ENCODE measurements at regions not wholly inside any gene's neighbourhood (a gene's known extent, or its start where the extent isn't known, plus 50 kb on each side); places are given as distances from the start of the nearest gene placed in this dataset.

- CTCF ChIA-PET = no interaction called here
- POLR2A ChIA-PET = no interaction called here
Measured at GRCh38 chr2:238978497-238978896, 130.6 kb downstream of the TWIST2 start.

DNA sequence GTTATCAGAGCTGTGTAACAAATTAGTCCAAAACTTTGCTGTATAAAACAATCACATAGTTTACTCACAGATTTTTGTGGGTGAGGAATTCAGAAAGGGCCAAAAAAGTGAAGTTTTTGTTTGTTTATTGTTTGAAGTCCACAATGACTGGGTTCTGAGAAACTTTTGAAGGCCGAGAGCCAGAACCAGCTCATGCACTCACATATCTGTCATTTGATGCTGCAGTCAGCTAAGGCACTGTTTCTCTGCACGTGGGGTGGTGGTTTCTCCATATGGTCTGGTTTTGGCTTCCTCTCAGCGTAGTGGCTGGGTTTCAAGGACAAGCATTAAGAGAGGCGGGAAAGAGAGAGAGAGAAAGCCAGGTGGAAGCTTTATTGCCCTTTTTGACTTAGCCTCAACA, 131.8 kb downstream of the TWIST2 start:
- ChIA-PET CTCF (interaction anchor here (0.7 kb wide), 1 partner anchor 12 kb away, joined by 3 read pairs; no protein-coding TSS in a partner anchor), POLR2A (no interaction called here)

- ChIA-PET CTCF (no interaction called here), POLR2A (no interaction called here)
Measured at GRCh38 chr2:238985041-238985729, 137.3 kb downstream of the TWIST2 start.

DNA sequence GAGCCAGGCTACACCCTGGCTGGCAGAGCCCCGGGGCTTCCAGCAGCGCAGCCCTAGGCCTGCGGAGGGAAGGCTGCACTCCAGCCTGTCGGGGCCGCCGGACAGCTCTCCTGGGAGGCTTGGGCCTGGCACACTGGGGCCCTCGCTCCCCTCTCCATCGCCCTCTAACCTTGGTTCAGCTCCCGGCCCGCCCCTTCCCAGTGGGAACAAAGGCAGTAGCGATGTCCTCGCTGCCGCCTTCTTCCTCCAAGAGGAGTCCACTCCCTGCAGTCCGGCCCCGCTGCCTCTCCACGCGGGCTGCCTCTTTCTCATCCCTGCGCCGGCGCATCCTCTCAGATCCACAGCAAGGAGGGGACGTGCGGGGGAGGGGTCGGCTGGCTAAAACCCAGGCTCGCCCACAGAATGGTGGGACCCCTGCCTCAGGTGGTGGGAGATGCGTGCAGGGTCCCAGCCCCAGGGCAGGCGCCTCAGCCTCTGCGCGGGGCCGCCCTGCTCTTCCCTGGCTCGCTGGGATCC, 138.1 kb downstream of the TWIST2 start:
- CTCF ChIA-PET = no interaction called here
- POLR2A ChIA-PET = no interaction called here

GRCh38 chr2:238986491-238987351, 138.8 kb downstream of the TWIST2 start:
- ChIA-PET POLR2A (no interaction called here), CTCF (no interaction called here)

DNA sequence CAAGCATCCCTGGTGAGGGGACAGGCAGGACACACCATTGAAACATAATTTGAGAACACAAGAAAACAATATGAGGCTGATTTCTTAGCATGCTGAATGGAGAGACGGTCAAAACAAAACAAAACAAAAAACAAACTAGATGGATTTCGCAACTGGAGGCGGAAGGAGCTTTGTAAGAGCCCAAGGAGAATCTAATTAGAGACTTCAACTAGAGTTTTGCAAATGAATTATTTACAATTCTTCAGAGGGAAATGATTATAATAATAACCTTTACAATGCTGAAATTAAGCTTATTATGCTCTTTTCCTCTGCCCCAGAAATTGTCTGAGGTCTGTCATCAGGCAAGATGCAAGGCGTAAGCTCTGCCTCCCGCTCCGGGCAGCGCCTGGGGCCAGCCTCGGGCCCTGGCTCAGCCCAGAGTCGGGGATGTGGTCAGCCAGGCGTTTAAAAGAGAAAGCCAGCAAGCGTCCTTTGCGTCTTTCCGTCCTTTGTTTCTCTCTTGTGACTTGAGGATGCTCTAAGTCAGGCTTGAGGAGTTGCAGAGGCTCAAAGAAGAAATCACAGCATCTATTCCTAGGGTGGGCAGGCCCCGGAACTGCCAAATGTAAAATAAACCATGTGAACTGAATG, 139.6 kb downstream of the TWIST2 start:
- CTCF ChIA-PET = no interaction called here
- POLR2A ChIA-PET = no interaction called here

GRCh38 chr2:238988105-238988504, 140.2 kb downstream of the TWIST2 start:
- POLR2A ChIA-PET = no interaction called here
- CTCF ChIA-PET = no interaction called here

DNA sequence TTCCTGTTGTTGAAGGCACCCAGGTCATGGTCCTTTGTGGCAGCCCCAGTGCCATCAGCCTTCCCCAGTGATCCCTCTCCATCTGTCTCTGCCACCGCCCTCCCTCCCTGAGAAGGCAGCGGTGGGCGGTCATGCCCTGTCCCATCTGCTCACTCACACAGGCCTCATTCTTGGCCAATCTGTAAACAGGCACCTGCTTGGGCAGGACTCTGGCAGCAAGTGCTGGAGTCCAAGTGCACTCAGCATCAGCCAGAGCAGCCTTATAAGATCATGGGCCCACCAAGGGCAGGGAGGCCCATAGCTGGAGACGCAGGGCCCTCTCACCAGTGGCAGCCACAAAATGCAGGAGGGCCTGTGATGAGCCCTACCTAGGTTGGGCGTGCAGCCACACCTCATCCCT, 140.9 kb downstream of the TWIST2 start:
- POLR2A ChIA-PET = no interaction called here
- CTCF ChIA-PET = no interaction called here

DNA sequence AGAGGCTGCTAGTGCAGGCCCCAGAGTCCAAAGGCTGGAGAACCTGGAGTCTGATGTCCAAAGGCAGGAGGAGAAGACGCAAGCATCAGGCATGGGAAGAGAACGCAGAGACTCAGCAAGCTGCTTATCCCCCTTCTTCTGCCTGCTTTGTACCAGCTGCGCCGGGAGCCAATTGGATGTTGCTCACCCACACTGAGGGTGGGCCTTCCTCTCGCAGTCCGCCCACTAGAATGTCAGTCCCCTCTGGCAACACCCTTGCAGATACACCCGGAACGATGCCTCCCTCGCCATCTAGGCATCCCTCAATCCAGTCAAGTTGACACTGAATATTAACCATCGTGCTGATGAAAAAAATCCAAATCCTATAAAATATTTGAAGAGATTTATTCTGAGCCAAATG, 141.6 kb downstream of the TWIST2 start:
- ChIA-PET CTCF (no interaction called here), POLR2A (no interaction called here)

- ChIA-PET POLR2A (no interaction called here), CTCF (no interaction called here)
Measured at GRCh38 chr2:238994432-238994831, 146.5 kb downstream of the TWIST2 start.

DNA sequence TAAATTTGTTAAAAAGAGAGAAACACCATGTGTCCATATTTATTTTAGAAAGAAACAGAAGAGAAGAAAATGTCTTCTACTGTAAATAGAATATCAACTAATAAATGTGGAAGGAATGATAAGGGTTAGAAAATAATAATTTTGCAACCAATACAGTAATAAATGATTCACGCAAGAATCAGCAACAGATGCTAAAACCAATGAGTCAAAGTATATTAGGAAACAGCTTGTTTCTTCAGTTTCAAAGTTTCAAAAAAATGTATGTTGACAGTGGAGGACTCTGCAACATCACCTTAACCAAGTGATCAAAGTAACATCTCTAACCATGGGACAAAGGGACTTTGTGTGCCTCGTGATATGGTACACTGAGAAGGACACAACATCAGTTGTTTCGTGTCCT, 147.0 kb downstream of the TWIST2 start:
- CTCF ChIA-PET = no interaction called here
- POLR2A ChIA-PET = no interaction called here

DNA sequence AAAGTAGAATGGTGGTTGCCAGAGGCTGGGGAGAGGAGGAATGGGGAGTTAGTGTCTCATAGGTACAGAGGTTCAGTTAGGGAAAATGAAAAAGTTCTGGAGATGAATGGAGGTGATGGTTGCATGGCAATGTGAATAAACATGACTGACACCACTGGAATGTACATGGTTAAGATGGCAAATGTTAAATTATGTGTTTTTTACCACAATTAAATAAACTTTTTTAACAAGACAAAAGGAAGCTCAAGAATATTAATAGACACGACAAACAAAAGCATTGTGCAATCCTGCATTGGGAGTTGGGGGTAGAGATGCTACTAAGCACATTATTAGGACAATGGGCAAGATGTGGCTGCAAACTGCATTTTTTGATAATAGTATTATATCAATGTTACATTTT, 147.7 kb downstream of the TWIST2 start:
- ChIA-PET CTCF (no interaction called here), POLR2A (no interaction called here)

DNA sequence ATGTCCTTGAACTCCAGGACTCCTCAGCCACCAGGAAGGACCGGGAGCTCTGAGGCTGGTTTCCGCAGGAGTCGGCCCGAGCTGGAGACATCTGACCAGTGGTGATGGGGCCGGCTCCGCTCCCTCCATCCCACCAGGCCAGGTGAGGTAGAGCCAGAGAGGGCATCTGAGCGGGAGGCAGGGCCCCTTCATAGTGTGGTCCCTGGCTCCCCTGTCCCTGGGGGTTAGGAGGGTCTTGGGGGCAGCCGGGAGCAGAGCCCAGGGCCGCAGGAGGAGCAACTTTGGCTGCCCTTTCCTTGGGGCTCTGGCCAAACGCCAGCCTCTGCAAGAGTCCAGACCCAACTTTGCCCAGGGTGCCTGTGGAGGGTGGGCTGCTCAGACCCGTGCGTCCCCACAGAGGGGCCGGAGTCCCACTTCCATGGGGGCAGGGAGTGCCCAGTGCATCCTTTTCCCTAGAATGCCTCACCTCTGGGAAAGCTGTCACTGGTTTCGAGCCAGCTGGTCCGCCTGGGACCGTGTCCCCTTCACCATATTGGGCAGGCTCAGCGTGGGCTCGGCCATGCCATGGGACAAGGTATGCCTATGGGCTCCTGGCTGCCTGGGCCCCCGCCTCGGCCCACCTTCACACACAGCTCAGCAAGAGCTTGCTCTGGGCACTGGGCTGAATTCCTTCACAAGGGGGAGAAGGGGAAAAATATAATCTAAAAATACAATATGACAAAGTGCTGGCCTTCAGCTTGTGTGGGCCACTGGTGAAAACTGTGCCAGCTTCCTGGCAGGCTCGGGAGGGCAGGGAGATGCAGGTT, 148.6 kb downstream of the TWIST2 start:
- CTCF ChIA-PET = no interaction called here

GRCh38 chr2:238997137-238997390, 149.2 kb downstream of the TWIST2 start:
- ChIA-PET CTCF (no interaction called here), POLR2A (no interaction called here)

More for the DNA sequence above, 148.6 kb downstream of the TWIST2 start:
- POLR2A ChIA-PET = no interaction called here

DNA sequence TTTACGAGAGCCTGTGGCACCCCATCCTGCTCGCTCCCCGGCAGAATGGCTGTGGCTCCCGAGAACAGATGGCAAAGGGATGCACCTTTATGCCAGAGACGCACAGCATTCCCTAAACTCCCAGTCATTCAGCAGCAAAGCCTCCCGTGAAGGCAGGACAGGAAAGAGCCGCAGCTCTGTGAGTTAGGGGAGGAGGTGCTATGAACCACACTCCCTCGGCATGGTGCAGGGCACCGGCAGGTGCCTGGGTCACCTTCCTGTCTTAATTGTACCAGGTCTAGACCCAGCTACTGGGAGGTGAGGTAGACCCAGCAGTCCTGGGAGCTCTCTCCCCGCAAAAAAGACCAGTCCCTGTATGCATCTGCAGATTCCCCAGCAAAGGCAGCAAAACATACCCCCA, 149.8 kb downstream of the TWIST2 start:
- ChIA-PET POLR2A (no interaction called here), CTCF (no interaction called here)

Data from activated CD8-positive, alpha-beta memory T cell treated with anti-CD3 and anti-CD28 coated beads for 36 hours (primary cell).